Loucy (cell line): ENCODE measurements at regions not wholly inside any gene's neighbourhood (a gene's known extent, or its start where the extent isn't known, plus 50 kb on each side); places are given as distances from the start of the nearest gene placed in this dataset.

ENCODE experiments used
- H2AFZ ChIP-seq: fragments of 200-600 bp; sonication (generic); 2 replicates; pipeline ENCODE4 v1.6.0; 2016; ENCODE audit warnings: antibody characterized with exemption, mild to moderate bottlenecking, low read length, moderate library complexity
- H3F3A ChIP-seq: fragments of 200-600 bp; 2 replicates; pipeline ENCODE4 v1.6.0; 2016; ENCODE audit warnings: antibody characterized with exemption, low read depth, mild to moderate bottlenecking
- H3K27me3 ChIP-seq: fragments of 200-600 bp; sonication (generic); 2 replicates; pipeline ENCODE4 v1.6.1; 2014; ENCODE audit warnings: low read length, mild to moderate bottlenecking; ENCODE audit not compliant: insufficient read depth, poor library complexity, severe bottlenecking
- H3K36me3 ChIP-seq: fragments of 200-600 bp; sonication (generic); 2 replicates; pipeline ENCODE4 v1.6.1; 2016; ENCODE audit warnings: low read length; ENCODE audit not compliant: insufficient read depth
- H3K4me1 ChIP-seq: fragments of 200-600 bp; sonication (generic); 2 replicates; pipeline ENCODE4 v1.5.1; 2014; ENCODE audit warnings: low read length, mild to moderate bottlenecking; ENCODE audit not compliant: insufficient read depth, poor library complexity, severe bottlenecking
- H3K4me2 ChIP-seq: fragments of 200-600 bp; sonication (generic); 2 replicates; pipeline ENCODE4 v1.6.0; 2014; ENCODE audit warnings: antibody characterized with exemption, low read length, low read depth, mild to moderate bottlenecking; ENCODE audit not compliant: poor library complexity, severe bottlenecking
- H3K4me3 ChIP-seq: fragments of 200-600 bp; sonication (generic); 2 replicates; pipeline ENCODE4 v1.5.1; 2014; ENCODE audit warnings: low read length, mild to moderate bottlenecking, mixed read lengths; ENCODE audit not compliant: poor library complexity, severe bottlenecking
- H3K79me2 ChIP-seq: fragments of 200-600 bp; sonication (generic); 2 replicates; pipeline ENCODE4 v1.6.1; 2014; ENCODE audit warnings: low read length; ENCODE audit not compliant: insufficient read depth
- H3K9ac ChIP-seq: fragments of 200-600 bp; sonication (generic); 2 replicates; pipeline ENCODE4 v1.6.0; 2014; ENCODE audit warnings: mild to moderate bottlenecking, low read depth, low read length, moderate library complexity; ENCODE audit not compliant: poor library complexity, severe bottlenecking
- H3K9me2 ChIP-seq: fragments of 200-600 bp; sonication (generic); replicated peaks from 2 replicates; pipeline ENCODE4 v1.6.1; 2016; ENCODE audit warnings: low read depth, low read length, mixed read lengths
- H3K9me3 ChIP-seq: fragments of 200-600 bp; sonication (generic); 2 replicates; pipeline ENCODE4 v1.6.1; 2014; ENCODE audit warnings: mild to moderate bottlenecking, antibody characterized with exemption, low read length, low read depth; ENCODE audit not compliant: insufficient read depth
- H4K20me1 ChIP-seq: fragments of 200-600 bp; sonication (generic); 2 replicates; pipeline ENCODE4 v1.6.0; 2014; ENCODE audit warnings: antibody characterized with exemption, low read length, mild to moderate bottlenecking; ENCODE audit not compliant: insufficient read depth, poor library complexity, severe bottlenecking
- EZH2phosphoT487 ChIP-seq: fragments of 200-600 bp; IDR thresholded peaks from 2 replicates; pipeline ENCODE4 v1.6.1; 2018; ENCODE audit warnings: antibody characterized with exemption, mild to moderate bottlenecking, moderate library complexity, borderline replicate concordance
- TF ChIP-seq, protein P1 (sequence below): fragments of 200-600 bp; sonication (generic); conservative IDR thresholded peaks from 2 replicates; pipeline ENCODE4 v1.5.1; 2014; ENCODE audit warnings: mild to moderate bottlenecking, antibody characterized with exemption, low read length

DNA sequence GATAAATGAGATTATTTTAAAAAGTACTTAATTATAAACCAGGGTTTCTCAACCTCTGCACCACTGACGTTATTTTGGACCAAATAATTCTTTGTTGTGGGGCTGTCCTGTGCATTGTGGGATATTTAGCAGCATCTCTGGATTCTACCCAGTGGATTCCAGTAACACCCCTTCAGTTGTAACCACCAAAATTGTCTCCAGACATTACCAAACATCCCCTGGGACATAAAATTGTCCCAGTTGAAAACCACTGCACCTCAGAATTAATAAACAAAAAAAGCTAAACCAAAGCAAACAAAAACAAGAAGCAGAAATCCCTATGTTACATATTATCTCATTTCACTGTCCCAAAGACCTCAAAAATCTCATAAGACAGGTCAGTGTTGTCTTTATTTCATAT, 54.2 kb upstream of the GIMD1 start:
- no peaks in the 10 kb centered on the region for H3K36me3 ChIP-seq
- H3K79me2 ChIP-seq = no peaks in the 10 kb centered on the region
- no peaks in the 10 kb centered on the region for H3K4me1 ChIP-seq
- no peak overlapping the region for H2AFZ ChIP-seq
- H4K20me1 ChIP-seq = no peaks in the 10 kb centered on the region
- TF ChIP-seq, protein P1, sequence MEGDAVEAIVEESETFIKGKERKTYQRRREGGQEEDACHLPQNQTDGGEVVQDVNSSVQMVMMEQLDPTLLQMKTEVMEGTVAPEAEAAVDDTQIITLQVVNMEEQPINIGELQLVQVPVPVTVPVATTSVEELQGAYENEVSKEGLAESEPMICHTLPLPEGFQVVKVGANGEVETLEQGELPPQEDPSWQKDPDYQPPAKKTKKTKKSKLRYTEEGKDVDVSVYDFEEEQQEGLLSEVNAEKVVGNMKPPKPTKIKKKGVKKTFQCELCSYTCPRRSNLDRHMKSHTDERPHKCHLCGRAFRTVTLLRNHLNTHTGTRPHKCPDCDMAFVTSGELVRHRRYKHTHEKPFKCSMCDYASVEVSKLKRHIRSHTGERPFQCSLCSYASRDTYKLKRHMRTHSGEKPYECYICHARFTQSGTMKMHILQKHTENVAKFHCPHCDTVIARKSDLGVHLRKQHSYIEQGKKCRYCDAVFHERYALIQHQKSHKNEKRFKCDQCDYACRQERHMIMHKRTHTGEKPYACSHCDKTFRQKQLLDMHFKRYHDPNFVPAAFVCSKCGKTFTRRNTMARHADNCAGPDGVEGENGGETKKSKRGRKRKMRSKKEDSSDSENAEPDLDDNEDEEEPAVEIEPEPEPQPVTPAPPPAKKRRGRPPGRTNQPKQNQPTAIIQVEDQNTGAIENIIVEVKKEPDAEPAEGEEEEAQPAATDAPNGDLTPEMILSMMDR = no peak
- no peak for TF ChIP-seq EZH2phosphoT487
- H3K9me3 ChIP-seq = no peaks in the 10 kb centered on the region
- H3K4me3 ChIP-seq = no peak overlapping the region
- no peak overlapping the region for H3K4me2 ChIP-seq
- H3K9ac ChIP-seq = no peak overlapping the region
- no peaks in the 10 kb centered on the region for H3K9me2 ChIP-seq
- no peaks in the 10 kb centered on the region for H3F3A ChIP-seq
- H3K27me3 ChIP-seq = no peaks in the 10 kb centered on the region

DNA sequence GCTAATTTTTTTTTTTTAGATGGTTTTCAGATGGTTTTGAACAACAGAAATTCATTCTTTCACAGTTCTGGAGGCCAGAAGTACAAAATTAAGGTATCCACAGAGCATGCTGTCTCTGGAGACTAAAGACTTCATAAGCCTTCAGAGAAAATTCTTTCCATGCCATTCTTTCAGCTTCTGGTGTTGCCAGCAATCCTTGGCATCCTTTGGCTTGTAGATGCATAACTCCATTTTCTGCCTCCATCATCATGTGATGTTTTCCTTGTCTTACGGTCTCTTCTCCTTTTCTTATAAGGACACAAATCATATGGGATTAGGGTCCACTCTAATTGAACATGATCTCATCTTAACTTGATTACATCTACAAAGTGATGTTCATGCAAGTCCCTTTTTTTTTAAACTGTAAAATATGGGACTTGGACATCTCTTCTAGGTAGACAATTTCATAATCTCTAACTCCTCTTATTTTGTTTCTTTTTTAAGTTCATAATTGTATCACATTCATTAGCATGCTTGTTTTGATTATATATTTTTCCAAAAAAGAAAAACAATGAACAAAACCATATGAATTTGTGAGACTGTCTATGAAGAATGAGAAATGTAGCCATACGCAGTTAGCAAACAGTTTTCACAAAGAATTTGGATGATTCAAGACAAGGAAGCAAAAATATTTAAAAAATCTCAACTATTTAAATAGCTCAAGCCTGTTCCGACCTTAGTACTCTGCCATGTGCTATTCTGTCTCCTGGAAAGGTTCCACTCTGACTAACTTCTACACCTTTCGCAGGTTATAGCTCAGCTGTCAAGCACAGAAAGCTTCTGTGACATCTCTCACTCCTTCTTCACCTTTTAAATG, 53.1 kb upstream of the GIMD1 start:
- Histone ChIP-seq H3K79me2 (no peaks in the 10 kb centered on the region), H3K9me2 (no peaks in the 10 kb centered on the region), H3K27me3 (no peaks in the 10 kb centered on the region), H3K4me2 (no peak overlapping the region), H3K4me1 (no peaks in the 10 kb centered on the region), H3K9ac (no peak overlapping the region), H3K36me3 (no peaks in the 10 kb centered on the region), H3K9me3 (no peaks in the 10 kb centered on the region), H2AFZ (no peak overlapping the region), H3K4me3 (no peak overlapping the region), H4K20me1 (no peaks in the 10 kb centered on the region), H3F3A (no peaks in the 10 kb centered on the region)
- TF ChIP-seq, protein P1 = no peak
- TF ChIP-seq EZH2phosphoT487 = no peak

DNA sequence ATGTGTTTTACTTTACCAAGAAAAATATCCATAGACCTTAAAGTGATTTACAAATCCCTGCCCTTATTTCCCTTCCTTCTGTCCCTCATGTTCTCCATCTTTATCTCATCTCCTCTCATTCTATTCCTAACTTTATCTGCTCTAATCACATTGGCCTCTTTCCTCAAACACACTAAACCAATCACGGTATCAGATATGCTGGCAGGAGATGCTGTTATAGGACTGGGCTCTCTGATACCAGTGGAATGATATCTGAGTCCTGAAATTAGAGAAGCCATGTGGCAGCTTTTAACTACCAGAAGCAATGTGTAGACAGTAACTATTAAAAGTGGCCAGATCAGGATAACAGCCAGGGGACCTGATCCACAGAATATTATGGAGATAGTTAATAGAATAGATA, 49.9 kb upstream of the GIMD1 start:
- H3K27me3 ChIP-seq = no peaks in the 10 kb centered on the region
- no peaks in the 10 kb centered on the region for H3K79me2 ChIP-seq
- no peak overlapping the region for H3K4me2 ChIP-seq
- TF ChIP-seq EZH2phosphoT487 = no peak
- TF ChIP-seq, protein P1 = no peak
- no peak overlapping the region for H3K4me3 ChIP-seq
- no peaks in the 10 kb centered on the region for H3K9me2 ChIP-seq
- no peak overlapping the region for H3K9ac ChIP-seq
- no peaks in the 10 kb centered on the region for H3K36me3 ChIP-seq
- no peaks in the 10 kb centered on the region for H3K4me1 ChIP-seq
- H3K9me3 ChIP-seq = no peaks in the 10 kb centered on the region
- H2AFZ ChIP-seq = no peak overlapping the region
- no peaks in the 10 kb centered on the region for H3F3A ChIP-seq
- H4K20me1 ChIP-seq = no peaks in the 10 kb centered on the region
